Hepatocyte (in vitro differentiated cells): ENCODE measurements at regions not wholly inside any gene's neighbourhood (a gene's known extent, or its start where the extent isn't known, plus 50 kb on each side); places are given as distances from the start of the nearest gene placed in this dataset.

Experiments
- DNase-seq: peaks from one replicate; pipeline ENCODE4 v3.0.0-alpha.2; 2016; ENCODE audit warnings: low spot score
- H2AFZ ChIP-seq: fragments of 200-600 bp; sonication (generic); 2 replicates; pipeline ENCODE4 v1.6.0; 2016; ENCODE audit warnings: antibody characterized with exemption, mild to moderate bottlenecking
- H3K27ac ChIP-seq: fragments of 200-600 bp; sonication (generic); 2 replicates; pipeline ENCODE4 v1.5.1; 2016; ENCODE audit warnings: mild to moderate bottlenecking
- H3K27me3 ChIP-seq: fragments of 200-600 bp; sonication (generic); 2 replicates; pipeline ENCODE4 v1.6.1; 2016
- H3K36me3 ChIP-seq: fragments of 200-600 bp; sonication (generic); replicated peaks from 2 replicates; pipeline ENCODE4 v1.5.1; 2016; ENCODE audit warnings: low read depth; ENCODE audit not compliant: insufficient read depth
- H3K4me1 ChIP-seq: fragments of 200-600 bp; sonication (generic); 2 replicates; pipeline ENCODE4 v1.5.1; 2016; ENCODE audit warnings: mild to moderate bottlenecking, moderate library complexity; ENCODE audit not compliant: insufficient read depth
- H3K4me2 ChIP-seq: fragments of 200-600 bp; sonication (generic); 2 replicates; pipeline ENCODE4 v1.6.0; 2016
- H3K4me3 ChIP-seq: fragments of 200-600 bp; sonication (generic); 2 replicates; pipeline ENCODE4 v1.5.1; 2016; ENCODE audit warnings: mild to moderate bottlenecking
- H3K79me2 ChIP-seq: fragments of 200-600 bp; sonication (generic); 2 replicates; pipeline ENCODE4 v1.6.0; 2017; ENCODE audit warnings: mild to moderate bottlenecking
- H3K9me2 ChIP-seq: fragments of 200-600 bp; sonication (generic); replicated peaks from 2 replicates; pipeline ENCODE4 v1.6.0; 2017; ENCODE audit warnings: mild to moderate bottlenecking; ENCODE audit not compliant: insufficient read depth
- H3K9me3 ChIP-seq: fragments of 200-600 bp; sonication (generic); 2 replicates; pipeline ENCODE4 v1.5.1; 2016; ENCODE audit warnings: low read depth, mild to moderate bottlenecking
- H4K20me1 ChIP-seq: fragments of 200-600 bp; sonication (generic); 2 replicates; pipeline ENCODE4 v1.6.0; 2016; ENCODE audit warnings: mild to moderate bottlenecking; ENCODE audit not compliant: insufficient read depth, poor library complexity, severe bottlenecking
- EZH2 ChIP-seq: fragments of 200-600 bp; sonication (generic); IDR thresholded peaks from 2 replicates; pipeline ENCODE4 v1.6.1; 2016; ENCODE audit warnings: antibody characterized with exemption, mild to moderate bottlenecking, borderline replicate concordance
- EZH2phosphoT487 ChIP-seq: fragments of 200-600 bp; sonication (generic); IDR thresholded peaks from one replicate; pipeline ENCODE4 v1.6.1; 2018; ENCODE audit warnings: antibody characterized with exemption, mild to moderate bottlenecking, low read depth, moderate library complexity; ENCODE audit not compliant: unreplicated experiment, severe bottlenecking
- WGBS: methylation state at CpG from one replicate; pipeline ENCODE4 v1.1.6; 2016; ENCODE audit warnings: low lambda C conversion rate; ENCODE audit errors: missing lambda C conversion rate; 5-methylcytosine and 5-hydroxymethylcytosine counted together
- TF ChIP-seq, protein P1 (sequence below): fragments of 200-600 bp; sonication (generic); IDR thresholded peaks from 2 replicates; pipeline ENCODE4 v1.5.1; 2016; ENCODE audit warnings: antibody characterized with exemption, mild to moderate bottlenecking; ENCODE audit not compliant: poor library complexity

DNA sequence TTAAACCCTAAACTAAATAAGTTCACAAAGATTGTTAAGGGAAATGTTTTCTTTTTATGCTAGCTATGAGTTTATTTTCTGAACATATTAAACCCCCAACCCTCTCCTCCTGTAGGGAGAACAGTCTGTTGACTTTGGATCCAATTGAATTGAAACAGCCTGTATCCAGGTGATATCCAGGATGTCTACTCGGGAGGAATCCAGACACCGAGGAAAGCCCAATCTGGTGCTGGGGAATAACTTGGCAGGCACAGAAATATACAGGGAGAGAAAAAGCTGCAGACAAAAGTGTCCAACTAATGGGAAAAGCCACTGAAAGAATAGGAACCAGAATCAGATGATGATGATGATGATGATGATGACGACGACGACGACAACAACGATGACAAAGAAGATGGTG, 93.9 kb upstream of the API5 start:
- DNase-seq, result no peak
- Histone ChIP-seq H2AFZ (no peak overlapping the region), H3K4me2 (no peak overlapping the region), H3K27me3 (no peaks in the 10 kb centered on the region), H3K4me1 (no peaks in the 10 kb centered on the region), H3K4me3 (no peak overlapping the region), H3K9me2 (no peaks in the 10 kb centered on the region), H3K9me3 (no peaks in the 10 kb centered on the region), H4K20me1 (no peaks in the 10 kb centered on the region), H3K27ac (no peak overlapping the region), H3K36me3 (no peaks in the 10 kb centered on the region), H3K79me2 (no peaks in the 10 kb centered on the region)
- WGBS, result 95% methylated on average over 7 of the region's 7 CpGs
- TF ChIP-seq, protein P1, sequence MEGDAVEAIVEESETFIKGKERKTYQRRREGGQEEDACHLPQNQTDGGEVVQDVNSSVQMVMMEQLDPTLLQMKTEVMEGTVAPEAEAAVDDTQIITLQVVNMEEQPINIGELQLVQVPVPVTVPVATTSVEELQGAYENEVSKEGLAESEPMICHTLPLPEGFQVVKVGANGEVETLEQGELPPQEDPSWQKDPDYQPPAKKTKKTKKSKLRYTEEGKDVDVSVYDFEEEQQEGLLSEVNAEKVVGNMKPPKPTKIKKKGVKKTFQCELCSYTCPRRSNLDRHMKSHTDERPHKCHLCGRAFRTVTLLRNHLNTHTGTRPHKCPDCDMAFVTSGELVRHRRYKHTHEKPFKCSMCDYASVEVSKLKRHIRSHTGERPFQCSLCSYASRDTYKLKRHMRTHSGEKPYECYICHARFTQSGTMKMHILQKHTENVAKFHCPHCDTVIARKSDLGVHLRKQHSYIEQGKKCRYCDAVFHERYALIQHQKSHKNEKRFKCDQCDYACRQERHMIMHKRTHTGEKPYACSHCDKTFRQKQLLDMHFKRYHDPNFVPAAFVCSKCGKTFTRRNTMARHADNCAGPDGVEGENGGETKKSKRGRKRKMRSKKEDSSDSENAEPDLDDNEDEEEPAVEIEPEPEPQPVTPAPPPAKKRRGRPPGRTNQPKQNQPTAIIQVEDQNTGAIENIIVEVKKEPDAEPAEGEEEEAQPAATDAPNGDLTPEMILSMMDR, result no peak
- no peak for TF ChIP-seq EZH2
- TF ChIP-seq EZH2phosphoT487, result no peak

DNA sequence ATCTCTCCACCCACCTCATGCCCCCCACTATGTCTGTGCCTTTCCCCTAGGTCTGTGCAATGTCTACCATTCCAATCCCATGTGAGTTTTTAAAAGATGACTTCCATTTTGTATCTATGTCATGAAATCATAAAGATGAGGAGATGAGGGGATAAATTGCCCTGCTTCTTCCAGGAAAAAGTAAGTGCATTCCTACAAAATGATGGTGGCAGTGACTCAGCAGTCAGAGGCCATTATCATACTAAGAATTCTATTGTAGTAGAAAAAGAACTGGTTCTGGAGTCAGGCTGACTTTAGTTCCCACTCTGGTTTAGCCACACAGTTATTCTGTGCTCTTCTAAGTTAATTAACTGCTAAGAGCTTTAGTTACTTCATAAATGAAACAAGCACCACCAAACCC, 89.6 kb upstream of the API5 start:
- Histone ChIP-seq H3K27ac (no peak overlapping the region), H2AFZ (no peak overlapping the region), H3K4me3 (no peak overlapping the region)

DNA sequence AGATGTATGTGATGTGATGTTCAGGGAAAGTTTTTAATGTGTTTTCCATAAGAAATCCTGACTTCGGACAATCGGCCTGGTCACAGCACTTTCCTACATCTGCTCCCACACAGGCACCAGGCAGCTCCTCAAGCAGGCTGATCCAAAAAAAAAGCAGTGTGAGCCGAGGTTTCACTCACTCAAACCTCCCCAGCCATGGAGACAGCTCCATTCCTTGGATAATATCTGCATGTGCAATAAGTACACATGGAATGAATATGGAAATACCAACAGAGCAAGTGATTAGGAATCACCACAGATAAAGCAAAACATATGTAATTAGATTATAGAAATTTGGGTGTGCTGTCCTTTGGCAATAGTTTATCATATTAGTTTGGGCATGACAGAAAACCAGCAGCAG, 88.8 kb upstream of the API5 start:
- no peak overlapping the region for H3K27ac ChIP-seq
- H3K27me3 ChIP-seq, result no peaks in the 10 kb centered on the region
- H3K9me3 ChIP-seq, result no peaks in the 10 kb centered on the region
- no peak for DNase-seq
- no peaks in the 10 kb centered on the region for H3K79me2 ChIP-seq
- no peaks in the 10 kb centered on the region for H3K9me2 ChIP-seq
- H3K4me2 ChIP-seq, result no peak overlapping the region
- no peaks in the 10 kb centered on the region for H4K20me1 ChIP-seq
- TF ChIP-seq EZH2phosphoT487 (no peak), EZH2 (no peak)
- TF ChIP-seq, protein P1, result no peak
- H3K4me3 ChIP-seq, result no peak overlapping the region
- H2AFZ ChIP-seq, result no peak overlapping the region
- 86% methylated on average over 3 of the region's 3 CpGs for WGBS
- H3K4me1 ChIP-seq, result no peaks in the 10 kb centered on the region
- no peaks in the 10 kb centered on the region for H3K36me3 ChIP-seq

More for the DNA sequence above, 89.6 kb upstream of the API5 start:
- Histone ChIP-seq H3K4me2 (no peak overlapping the region), H3K79me2 (no peaks in the 10 kb centered on the region), H3K27me3 (no peaks in the 10 kb centered on the region), H3K9me3 (no peaks in the 10 kb centered on the region), H3K9me2 (no peaks in the 10 kb centered on the region), H3K4me1 (no peaks in the 10 kb centered on the region), H3K36me3 (no peaks in the 10 kb centered on the region), H4K20me1 (no peaks in the 10 kb centered on the region)
- no peak for DNase-seq
- TF ChIP-seq EZH2, result no peak
- no peak for TF ChIP-seq EZH2phosphoT487
- TF ChIP-seq, protein P1, result no peak

DNA sequence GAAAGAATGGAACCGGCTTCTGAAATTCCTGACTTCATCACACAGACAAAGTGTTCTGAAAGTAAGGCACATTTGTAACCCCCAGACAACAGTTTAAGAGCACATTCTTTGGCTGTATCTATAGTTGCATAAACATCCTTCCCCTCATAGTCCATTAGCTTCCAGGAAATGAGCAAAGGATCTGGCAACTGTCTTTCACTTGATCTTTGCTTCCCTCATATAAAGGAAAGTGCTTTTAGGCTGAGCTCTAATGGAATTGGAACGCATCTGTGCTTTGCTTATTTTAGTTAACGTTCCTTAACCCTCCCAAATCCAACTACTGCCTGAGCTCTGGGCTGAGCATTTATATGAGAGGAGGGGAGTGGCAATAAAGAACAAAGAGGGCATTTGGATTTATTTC, 76.9 kb upstream of the API5 start:
- DNase-seq, result peak; percentile 38
- Histone ChIP-seq H3K9me3 (no peaks in the 10 kb centered on the region), H3K4me2 (no peak overlapping the region), H4K20me1 (no peaks in the 10 kb centered on the region), H3K36me3 (no peaks in the 10 kb centered on the region), H3K27me3 (no peaks in the 10 kb centered on the region), H3K9me2 (no peaks in the 10 kb centered on the region), H3K27ac (peak overlapping the region; percentile 80), H2AFZ (no peak overlapping the region), H3K4me1 (peaks cover 5% of the 10 kb centered on the region), H3K4me3 (no peak overlapping the region), H3K79me2 (no peaks in the 10 kb centered on the region)
- WGBS, result 47% methylated on average over 3 of the region's 3 CpGs
- TF ChIP-seq EZH2phosphoT487, result no peak
- TF ChIP-seq EZH2, result no peak
- TF ChIP-seq, protein P1, result no peak
